ENCODE measurements at regions not wholly inside any gene's neighbourhood (a gene's known extent, or its start where the extent isn't known, plus 50 kb on each side); places are given as distances from the start of the nearest gene placed in this dataset.

DNA sequence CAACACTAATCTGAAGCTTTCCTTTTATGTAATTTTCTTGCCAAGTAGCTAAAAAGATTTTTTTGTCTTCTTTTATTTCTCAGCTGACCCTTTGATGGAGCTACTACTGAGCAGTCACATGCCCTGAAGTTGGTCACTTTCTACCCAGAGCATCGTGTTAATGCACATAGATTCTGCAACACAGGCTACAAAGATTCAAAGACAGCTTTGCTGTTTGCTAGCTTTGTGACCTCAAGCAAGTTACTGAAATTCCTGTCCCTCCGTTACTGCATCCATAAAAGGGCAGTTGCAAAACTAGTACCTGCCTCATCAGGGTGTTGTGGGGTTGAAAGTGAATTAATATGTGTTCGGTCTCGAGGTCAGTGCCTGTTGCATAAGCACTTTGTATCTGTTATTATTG is 179.9 kb downstream of the GAS1 start:
- TF ChIP-seq EZH2 (IDR thresholded peaks at IDR 0.05; ENCODE audit: low read length, missing control alignments) (no peak), CTCF (conservative IDR thresholded peaks at IDR 0.05 in 1 of 2, IDR thresholded peaks at IDR 0.05 in 1 of 2; ENCODE audit: low read depth in 1 of 2, low read length in 2 of 2) (no peak)

Data from fibroblast of lung (primary cell).